MM.1S (cell line): ENCODE measurements at regions not wholly inside any gene's neighbourhood (a gene's known extent, or its start where the extent isn't known, plus 50 kb on each side); places are given as distances from the start of the nearest gene placed in this dataset.

ENCODE experiments used
- CTCF ChIP-seq: fragments of 300-600 bp; sonication (generic); IDR thresholded peaks from 2 replicates; pipeline ENCODE4 v1.5.1; 2016; ENCODE audit warnings: antibody characterized with exemption, low read length, mixed read lengths
- EZH2 ChIP-seq: fragments of 300-600 bp; sonication (generic); optimal IDR thresholded peaks from 2 replicates; pipeline ENCODE3; 2017; ENCODE audit warnings: low read depth, mild to moderate bottlenecking, antibody characterized with exemption, low read length, mixed read lengths

DNA sequence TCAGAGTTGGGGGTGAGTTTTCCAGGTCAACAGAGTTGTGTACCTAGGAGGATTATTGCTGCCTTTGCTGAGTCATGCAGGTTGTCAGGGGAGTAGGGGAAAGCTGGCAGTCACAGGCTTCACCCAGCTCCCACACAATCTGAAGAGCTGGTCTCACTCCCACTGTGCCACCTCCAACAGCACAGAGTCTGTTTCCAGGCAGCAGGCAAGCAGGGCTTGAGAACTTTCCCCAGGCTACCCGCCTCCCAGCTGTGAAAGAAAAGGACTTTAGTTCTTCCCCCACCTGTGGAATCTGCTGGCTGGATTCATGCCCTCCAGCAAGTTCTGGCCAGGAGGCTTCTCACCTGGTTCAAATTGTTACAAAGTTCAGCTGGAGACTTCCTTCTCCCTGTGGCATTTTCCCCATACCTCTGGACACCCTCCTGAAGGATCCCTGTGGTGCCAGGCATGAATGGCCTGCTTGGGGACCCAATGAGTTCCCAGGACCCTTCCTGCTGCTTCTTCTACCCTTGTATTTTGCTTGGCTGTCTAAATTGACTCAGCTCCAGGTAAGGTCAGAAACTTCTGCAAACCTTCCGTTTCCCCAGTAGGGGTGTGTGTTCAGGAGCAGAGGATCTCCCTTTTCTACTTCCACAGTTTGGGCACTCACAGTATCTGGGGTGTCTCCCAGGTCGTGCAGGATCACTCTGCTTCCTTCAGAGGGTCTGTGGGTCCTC is 378.1 kb upstream of the MAN1A1 start:
- no peak for TF ChIP-seq EZH2
- TF ChIP-seq CTCF, result no peak
